ENCODE measurements at regions not wholly inside any gene's neighbourhood (a gene's known extent, or its start where the extent isn't known, plus 50 kb on each side); places are given as distances from the start of the nearest gene placed in this dataset.

GRCh38 chr22:49177666-49178065 is 650.0 kb downstream of the BRD1 start:
- TF ChIP-seq CTCF (IDR thresholded peaks at IDR 0.05) (no peak), EZH2 (IDR thresholded peaks at IDR 0.05; ENCODE audit: borderline replicate concordance, insufficient read depth, low read depth, low read length, poor library complexity, severe bottlenecking) (no peak)
